HG02798 (cell line): ENCODE measurements at regions not wholly inside any gene's neighbourhood (a gene's known extent, or its start where the extent isn't known, plus 50 kb on each side); places are given as distances from the start of the nearest gene placed in this dataset.
"Not testable (repeated sequence)": the region's sequence is repeated elsewhere in the genome, so short reads cannot be mapped to it uniquely, and the experiment has no call there.

Experiments used
- ATAC-seq: cut with Tn5 transposase; IDR thresholded peaks from one replicate; pipeline ENCODE4 v1.9.1; 2021; ENCODE audit warnings: mild to moderate bottlenecking; ENCODE audit not compliant: unreplicated experiment, poor library complexity

DNA sequence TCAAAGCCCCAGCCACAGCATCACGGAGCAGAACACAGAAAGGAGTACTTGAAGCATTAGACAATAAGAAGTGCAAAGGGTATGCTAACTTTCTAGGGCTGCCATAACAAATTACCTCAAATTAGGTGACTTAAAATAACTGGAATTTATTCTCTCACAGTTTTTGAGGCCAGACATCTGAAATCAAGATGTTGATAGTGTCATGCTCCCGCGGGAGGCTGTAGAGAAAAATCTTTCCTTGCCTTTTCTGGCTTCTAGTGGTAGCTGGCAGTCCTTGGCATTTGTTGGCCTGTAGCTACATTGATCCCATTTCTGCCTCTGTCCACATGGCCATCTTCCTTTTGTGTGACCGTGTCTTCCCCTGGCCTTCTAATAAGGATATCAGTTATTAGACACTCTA, 51.9 kb upstream of the SPDL1 start:
- no peak for ATAC-seq

GRCh38 chr5:169527863-169528262, 55.7 kb upstream of the SPDL1 start:
- no peak for ATAC-seq

DNA sequence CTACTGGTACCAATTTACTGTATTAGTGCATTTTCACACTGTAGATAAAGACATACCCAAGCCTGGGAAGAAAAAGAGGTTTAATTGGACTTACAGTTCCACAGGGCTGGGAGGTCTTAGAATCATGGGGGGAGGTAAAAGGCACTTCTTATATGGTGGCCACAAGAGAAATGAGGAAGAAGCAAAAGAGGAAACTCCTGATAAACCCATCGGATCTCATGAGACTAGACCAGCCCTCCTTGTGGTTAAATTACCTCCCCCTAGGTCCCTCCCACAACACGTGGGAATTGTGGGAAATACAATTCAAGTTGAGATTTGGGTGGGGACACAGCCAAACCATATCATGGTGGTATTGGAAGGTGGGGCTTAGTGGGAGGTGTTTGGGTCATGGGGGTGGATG, 56.5 kb upstream of the SPDL1 start:
- ATAC-seq, result no peak

DNA sequence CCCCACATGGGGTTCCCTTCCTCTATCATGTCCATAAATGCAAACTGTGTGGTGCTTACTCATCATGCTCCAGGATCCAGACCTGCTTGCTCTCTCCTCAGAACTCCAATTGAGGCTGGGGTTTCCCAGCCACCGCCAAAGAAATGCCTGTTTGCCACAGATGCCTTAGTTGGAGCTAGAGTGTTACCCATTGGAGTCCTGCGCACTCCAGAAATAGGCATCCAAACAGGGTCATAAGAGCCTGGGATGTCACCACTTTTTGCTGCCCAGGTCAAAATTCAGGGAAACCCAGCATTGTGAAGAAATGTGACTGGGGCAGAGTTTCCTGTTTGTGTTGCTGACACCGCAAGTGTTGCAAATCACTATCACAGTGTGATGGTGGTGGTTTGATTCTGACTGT, 60.7 kb upstream of the SPDL1 start:
- no peak for ATAC-seq

- no peak for ATAC-seq
Measured at GRCh38 chr5:169521366-169521983, 62.1 kb upstream of the SPDL1 start.

GRCh38 chr5:169519358-169519757, 64.2 kb upstream of the SPDL1 start:
- ATAC-seq, result no peak

GRCh38 chr5:169518779-169519178, 64.8 kb upstream of the SPDL1 start:
- ATAC-seq, result not testable (repeated sequence)

GRCh38 chr5:169512385-169512784, 71.2 kb upstream of the SPDL1 start:
- no peak for ATAC-seq

DNA sequence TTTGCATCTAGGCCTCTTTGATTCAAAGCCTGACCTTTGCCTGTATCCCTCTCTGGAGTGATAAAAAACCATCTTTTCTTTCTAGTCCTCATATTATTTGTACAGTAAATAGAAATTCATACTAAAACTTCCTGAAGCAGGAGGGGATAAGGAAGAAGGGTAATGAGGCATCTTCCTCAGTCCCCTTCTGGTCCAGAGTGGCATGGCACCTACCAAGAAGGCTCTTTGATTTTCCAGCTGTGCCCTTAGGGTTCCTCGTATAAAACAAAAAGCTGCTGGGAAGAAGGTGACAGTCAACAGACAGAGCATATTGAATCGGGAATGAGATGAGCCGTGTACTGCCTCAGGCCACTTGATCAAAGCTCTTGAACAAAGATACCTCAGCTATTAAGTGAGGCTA, 71.9 kb upstream of the SPDL1 start:
- no peak for ATAC-seq

DNA sequence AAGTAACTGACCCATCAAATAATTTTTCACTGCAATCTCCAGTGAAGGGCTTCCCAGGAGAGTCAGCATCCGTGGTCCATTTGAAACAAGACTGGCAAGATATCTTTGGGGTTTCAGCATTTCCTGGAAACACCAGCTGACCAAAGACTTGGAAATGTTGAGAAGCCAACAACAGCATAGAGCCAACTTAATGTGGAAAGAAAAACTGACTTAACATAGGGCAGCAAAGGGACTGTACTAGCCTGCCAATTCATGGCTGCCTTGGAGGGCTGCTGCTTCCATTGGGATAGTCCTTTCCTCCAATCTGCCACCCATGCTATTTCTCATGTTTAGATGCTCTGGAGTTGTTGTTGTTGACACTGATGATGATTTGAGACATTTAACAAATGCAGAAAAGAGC, 76.5 kb upstream of the SPDL1 start:
- ATAC-seq, result no peak

DNA sequence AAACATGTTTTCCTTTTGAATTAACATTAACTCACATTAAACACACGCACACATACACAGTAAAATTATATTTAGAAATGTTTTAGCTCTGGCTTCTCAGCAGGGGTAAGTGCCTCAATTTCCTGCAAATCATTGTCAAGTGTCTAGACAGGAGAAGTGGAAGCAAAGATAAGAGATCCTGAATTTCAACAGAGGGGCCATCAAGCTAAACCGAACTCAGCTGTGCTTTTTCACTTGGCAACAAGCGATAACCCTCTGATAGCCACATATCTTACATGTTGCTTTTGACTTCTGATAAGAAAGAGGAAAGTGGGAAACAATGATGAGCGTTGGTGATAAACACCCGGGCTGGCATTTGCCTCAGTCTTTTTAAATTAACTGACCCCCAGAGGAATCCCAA, 79.7 kb upstream of the SPDL1 start:
- ATAC-seq, result no peak

- no peak for ATAC-seq
Measured at GRCh38 chr5:169499990-169500505, 83.5 kb upstream of the SPDL1 start.

GRCh38 chr5:169496878-169497277, 86.7 kb upstream of the SPDL1 start:
- no peak for ATAC-seq

GRCh38 chr5:169494941-169495548, 88.5 kb upstream of the SPDL1 start:
- ATAC-seq, result no peak

GRCh38 chr5:169494383-169494935, 89.1 kb upstream of the SPDL1 start:
- no peak for ATAC-seq

GRCh38 chr5:169474226-169474625, 109.3 kb upstream of the SPDL1 start:
- no peak for ATAC-seq

DNA sequence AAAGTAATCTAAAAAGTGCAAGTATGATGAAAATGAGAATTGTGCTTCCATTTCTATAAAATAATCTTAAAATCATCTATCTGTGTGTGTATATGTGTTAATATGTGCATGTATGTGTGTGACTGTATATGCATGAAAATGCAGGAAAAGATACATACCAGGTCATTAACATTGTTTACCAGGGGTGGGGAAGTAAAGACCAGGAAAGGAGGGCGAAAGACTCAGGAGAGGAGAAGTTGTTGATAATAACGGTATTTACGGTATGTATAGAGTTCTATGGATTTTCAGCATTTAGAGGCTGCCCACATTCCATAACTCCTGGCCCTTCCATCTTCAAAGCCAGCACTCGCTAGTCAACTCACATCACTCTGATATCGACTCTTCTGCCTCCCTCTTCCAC, 111.0 kb upstream of the SPDL1 start:
- ATAC-seq, result no peak

- no peak for ATAC-seq
Measured at GRCh38 chr5:169471021-169471420, 112.6 kb upstream of the SPDL1 start.

DNA sequence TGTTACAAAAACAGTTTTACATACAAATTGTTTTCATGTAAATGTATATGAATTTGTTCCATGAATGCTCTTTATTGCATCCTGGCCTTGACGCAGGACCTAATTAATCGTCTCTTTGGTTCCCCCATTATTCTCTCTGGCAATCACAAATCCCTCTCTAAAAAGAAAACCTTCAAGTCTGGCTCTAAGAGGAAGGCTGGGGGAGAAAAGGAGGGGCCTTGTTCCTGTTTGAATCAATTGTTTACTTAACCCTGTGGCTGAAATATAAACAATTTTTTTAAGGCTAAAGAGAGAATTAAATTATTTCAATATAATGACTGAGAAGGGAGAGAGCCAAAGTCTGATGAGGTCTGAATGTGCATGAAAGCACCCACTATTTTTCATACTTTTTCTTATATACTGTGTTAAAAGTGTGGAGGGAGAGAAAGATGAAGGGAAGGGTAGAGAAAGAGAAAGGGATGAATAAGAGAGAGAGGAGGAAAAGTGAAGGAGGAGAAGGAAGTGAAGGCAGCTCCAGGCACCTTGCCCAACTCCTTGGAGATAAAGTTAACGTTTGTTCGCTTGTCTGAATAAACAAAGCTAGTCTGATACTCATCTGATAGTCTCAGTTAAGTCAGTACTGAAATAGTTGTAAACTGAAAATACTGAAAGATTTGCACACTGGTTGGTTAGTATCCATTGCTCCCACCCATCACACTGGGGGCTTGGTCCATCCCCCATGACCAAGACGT, 116.4 kb upstream of the SPDL1 start:
- ATAC-seq, result no peak

DNA sequence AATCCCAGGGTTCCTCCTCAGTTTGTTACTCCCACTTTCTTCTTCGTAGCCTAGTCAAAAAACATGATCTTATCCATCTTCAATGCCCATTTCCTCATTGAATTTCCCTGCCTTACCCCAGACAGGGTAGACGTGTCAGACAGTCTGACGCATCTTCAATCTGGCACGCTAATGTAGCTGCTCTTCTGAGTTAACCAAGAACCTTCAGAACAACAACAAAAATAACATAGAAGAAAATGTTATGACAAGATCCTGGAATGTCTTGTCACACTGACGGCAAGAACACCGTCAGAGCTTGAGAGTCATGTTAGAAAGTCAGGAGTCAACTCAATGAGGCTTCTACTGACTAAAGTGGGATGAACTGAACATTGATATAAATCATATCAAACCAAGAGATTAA, 122.7 kb upstream of the SPDL1 start:
- no peak for ATAC-seq

DNA sequence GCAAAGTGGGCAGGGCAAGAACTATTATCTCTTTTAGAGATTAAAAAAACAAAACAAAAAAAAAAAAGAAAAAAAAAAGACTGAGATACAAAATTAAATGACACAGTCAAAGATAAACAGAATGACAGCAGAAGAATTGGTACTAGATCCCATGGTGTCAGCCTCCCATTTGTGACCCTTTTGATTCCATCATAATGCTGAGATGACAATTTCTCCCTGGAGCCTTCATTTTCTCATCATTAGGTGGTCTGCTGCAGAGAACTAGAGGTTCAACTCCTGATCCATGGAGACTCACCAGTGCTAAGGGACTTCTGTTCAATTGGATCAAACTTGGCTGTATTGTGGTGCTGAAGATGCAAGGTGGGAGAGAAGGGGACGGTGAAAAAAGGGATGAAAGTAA, 123.5 kb upstream of the SPDL1 start:
- no peak for ATAC-seq
